PC-3 (cell line): ENCODE measurements at regions not wholly inside any gene's neighbourhood (a gene's known extent, or its start where the extent isn't known, plus 50 kb on each side); places are given as distances from the start of the nearest gene placed in this dataset.

ENCODE experiments used
- ATAC-seq: fragments of 200-7000 bp; cut with Tn5 transposase; 2 replicates; pipeline ENCODE4 v1.9.1; 2020; ENCODE audit warnings: mild to moderate bottlenecking, moderate library complexity
- BruUV-seq: library from RNA; stranded (reverse); fragments of 400-500 nt; replicated peaks from 2 replicates; lab custom pipeline; 2021; lab: Mats Ljungman, UMichigan
- CTCF ChIA-PET: fragments of 300-600 bp; sonication (Branson Sonifier 250); formaldehyde crosslinking; loops from one replicate; lab custom pipeline; 2022; ENCODE audit warnings: antibody characterized with exemption; lab: Charles Lee
- POLR2A ChIA-PET: fragments of 300-600 bp; sonication (Branson Sonifier 250); formaldehyde crosslinking; loops from one replicate; lab custom pipeline; 2022; ENCODE audit warnings: antibody characterized with exemption; ENCODE audit not compliant: unreplicated experiment; lab: Charles Lee
- DNase-seq: peaks from one replicate; pipeline ENCODE4 v3.0.0-alpha.2; 2015
- H2AFZ ChIP-seq: fragments of 300-600 bp; sonication (generic); 2 replicates; pipeline ENCODE4 v1.6.0; 2016; ENCODE audit warnings: antibody characterized with exemption, low read length
- H3F3A ChIP-seq: fragments of 300-600 bp; sonication (generic); one replicate; pipeline ENCODE4 v1.6.0; 2017; ENCODE audit warnings: antibody characterized with exemption, low read length, control low read depth, mild to moderate bottlenecking; ENCODE audit not compliant: unreplicated experiment
- H3K27ac ChIP-seq: fragments of 300-600 bp; sonication (generic); 2 replicates; pipeline ENCODE4 v1.5.1; 2016; ENCODE audit warnings: mild to moderate bottlenecking, low read length
- H3K27me3 ChIP-seq: fragments of 300-600 bp; sonication (generic); 2 replicates; pipeline ENCODE4 v1.6.1; 2016; ENCODE audit warnings: low read length, mixed read lengths
- H3K36me3 ChIP-seq: fragments of 300-600 bp; sonication (generic); 2 replicates; pipeline ENCODE4 v1.6.1; 2016; ENCODE audit warnings: low read depth, mixed run types, low read length, mixed read lengths
- H3K4me1 ChIP-seq: fragments of 300-600 bp; sonication (generic); 2 replicates; pipeline ENCODE4 v1.5.1; 2016; ENCODE audit warnings: low read length; ENCODE audit not compliant: insufficient read depth
- H3K4me2 ChIP-seq: fragments of 300-600 bp; sonication (generic); 2 replicates; pipeline ENCODE4 v1.6.0; 2016; ENCODE audit warnings: low read length
- H3K4me3 ChIP-seq: fragments of 300-600 bp; sonication (generic); 2 replicates; pipeline ENCODE4 v1.5.1; 2016; ENCODE audit warnings: mild to moderate bottlenecking, low read length, mixed read lengths
- H3K79me2 ChIP-seq: fragments of 300-600 bp; sonication (generic); 2 replicates; pipeline ENCODE4 v1.6.1; 2017; ENCODE audit warnings: low read length, mixed read lengths
- H3K9ac ChIP-seq: fragments of 300-600 bp; sonication (generic); 2 replicates; pipeline ENCODE4 v1.6.0; 2016; ENCODE audit warnings: mild to moderate bottlenecking, low read length
- H3K9me2 ChIP-seq: fragments of 300-600 bp; sonication (generic); replicated peaks from 2 replicates; pipeline ENCODE4 v1.6.1; 2016; ENCODE audit warnings: mixed run types, low read length, mixed read lengths
- H3K9me3 ChIP-seq: fragments of 300-600 bp; sonication (generic); 2 replicates; pipeline ENCODE4 v1.6.1; 2016; ENCODE audit warnings: low read length, mixed read lengths
- H4K20me1 ChIP-seq: fragments of 300-600 bp; sonication (generic); 2 replicates; pipeline ENCODE4 v1.6.1; 2016; ENCODE audit warnings: low read length, mixed read lengths
- CTCF ChIP-seq: fragments of 300-600 bp; sonication (generic); conservative IDR thresholded peaks from 2 replicates; pipeline ENCODE4 v1.5.1; 2017; ENCODE audit warnings: antibody characterized with exemption, low read depth, mild to moderate bottlenecking, low read length
- EZH2 ChIP-seq: fragments of 300-600 bp; sonication (generic); IDR thresholded peaks from one replicate; pipeline ENCODE4 v1.6.1; 2017; ENCODE audit warnings: antibody characterized with exemption, mild to moderate bottlenecking, low read length; ENCODE audit not compliant: unreplicated experiment
- EZH2phosphoT487 ChIP-seq: fragments of 300-600 bp; sonication (generic); IDR thresholded peaks from 2 replicates; pipeline ENCODE4 v1.6.1; 2018; ENCODE audit warnings: mild to moderate bottlenecking, antibody characterized with exemption, low read length, borderline replicate concordance
- intact Hi-C: fragments of 100-400 bp; cut with micrococcal nuclease; formaldehyde crosslinking; loops from 2 replicates; pipeline ENCODE4 v1.9.0; 2023

- no peak overlapping the region for H2AFZ ChIP-seq
- H3F3A ChIP-seq: no peaks in the 10 kb centered on the region
- no peaks in the 10 kb centered on the region for H4K20me1 ChIP-seq
- no peak overlapping the region for H3K9ac ChIP-seq
- DNase-seq (no peak), ATAC-seq (no peak)
- H3K27ac ChIP-seq: no peak overlapping the region
- intact Hi-C loops: no loop called here
- no peaks in the 10 kb centered on the region for H3K79me2 ChIP-seq
- no peak overlapping the region for H3K4me2 ChIP-seq
- TF ChIP-seq EZH2phosphoT487 (no peak), EZH2 (no peak), CTCF (no peak)
- no peaks in the 10 kb centered on the region for H3K27me3 ChIP-seq
- H3K9me3 ChIP-seq: no peaks in the 10 kb centered on the region
- no peaks in the 10 kb centered on the region for H3K36me3 ChIP-seq
- ChIA-PET CTCF (no interaction called here), POLR2A (no interaction called here)
- BruUV-seq: no TSS peak
- no peaks in the 10 kb centered on the region for H3K9me2 ChIP-seq
- H3K4me1 ChIP-seq: no peaks in the 10 kb centered on the region
- H3K4me3 ChIP-seq: no peak overlapping the region
Measured at GRCh38 chr4:137739391-137739790, 207.1 kb upstream of the PCDH18 start.

GRCh38 chr4:137738375-137738990 lies 206.2 kb upstream of the PCDH18 start:
- no peaks in the 10 kb centered on the region for H3K27me3 ChIP-seq
- H3K36me3 ChIP-seq: no peaks in the 10 kb centered on the region
- no peak overlapping the region for H3K4me3 ChIP-seq
- CTCF ChIA-PET: no interaction called here
- BruUV-seq: no TSS peak
- DNase-seq: no peak
- no peaks in the 10 kb centered on the region for H3K9me2 ChIP-seq
- intact Hi-C loops: no loop called here
- TF ChIP-seq CTCF (no peak), EZH2phosphoT487 (no peak), EZH2 (no peak)
- H3K9me3 ChIP-seq: no peaks in the 10 kb centered on the region
- H3K9ac ChIP-seq: no peak overlapping the region
- no peaks in the 10 kb centered on the region for H4K20me1 ChIP-seq
- no peaks in the 10 kb centered on the region for H3K79me2 ChIP-seq
- POLR2A ChIA-PET: no interaction called here
- H3K4me1 ChIP-seq: no peaks in the 10 kb centered on the region
- no peaks in the 10 kb centered on the region for H3F3A ChIP-seq
- no peak for ATAC-seq
- no peak overlapping the region for H3K27ac ChIP-seq
- no peak overlapping the region for H2AFZ ChIP-seq
- no peak overlapping the region for H3K4me2 ChIP-seq

- Histone ChIP-seq H3K4me2 (no peak overlapping the region), H3F3A (no peaks in the 10 kb centered on the region), H3K27me3 (no peaks in the 10 kb centered on the region), H3K9ac (no peak overlapping the region), H3K9me3 (no peaks in the 10 kb centered on the region), H4K20me1 (no peaks in the 10 kb centered on the region), H3K9me2 (no peaks in the 10 kb centered on the region), H2AFZ (no peak overlapping the region), H3K27ac (no peak overlapping the region), H3K4me3 (no peak overlapping the region), H3K4me1 (no peaks in the 10 kb centered on the region), H3K79me2 (no peaks in the 10 kb centered on the region), H3K36me3 (no peaks in the 10 kb centered on the region; the same call in 1 of the 2 replicates)
- no peak for DNase-seq
- ATAC-seq: no peak
- POLR2A ChIA-PET: no interaction called here
- no peak for TF ChIP-seq CTCF
- intact Hi-C loops: no loop called here
- no TSS peak for BruUV-seq
- CTCF ChIA-PET: no interaction called here
Measured at GRCh38 chr4:137735561-137736104, 203.3 kb upstream of the PCDH18 start.
